ENCODE measurements at regions not wholly inside any gene's neighbourhood (a gene's known extent, or its start where the extent isn't known, plus 50 kb on each side); places are given as distances from the start of the nearest gene placed in this dataset.
"Not testable (repeated sequence)": the region's sequence is repeated elsewhere in the genome, so short reads cannot be mapped to it uniquely, and the experiment has no call there.

GRCh38 chr13:52306336-52306735 is 99.6 kb downstream of the THSD1 start:
- TF ChIP-seq, protein P1, sequence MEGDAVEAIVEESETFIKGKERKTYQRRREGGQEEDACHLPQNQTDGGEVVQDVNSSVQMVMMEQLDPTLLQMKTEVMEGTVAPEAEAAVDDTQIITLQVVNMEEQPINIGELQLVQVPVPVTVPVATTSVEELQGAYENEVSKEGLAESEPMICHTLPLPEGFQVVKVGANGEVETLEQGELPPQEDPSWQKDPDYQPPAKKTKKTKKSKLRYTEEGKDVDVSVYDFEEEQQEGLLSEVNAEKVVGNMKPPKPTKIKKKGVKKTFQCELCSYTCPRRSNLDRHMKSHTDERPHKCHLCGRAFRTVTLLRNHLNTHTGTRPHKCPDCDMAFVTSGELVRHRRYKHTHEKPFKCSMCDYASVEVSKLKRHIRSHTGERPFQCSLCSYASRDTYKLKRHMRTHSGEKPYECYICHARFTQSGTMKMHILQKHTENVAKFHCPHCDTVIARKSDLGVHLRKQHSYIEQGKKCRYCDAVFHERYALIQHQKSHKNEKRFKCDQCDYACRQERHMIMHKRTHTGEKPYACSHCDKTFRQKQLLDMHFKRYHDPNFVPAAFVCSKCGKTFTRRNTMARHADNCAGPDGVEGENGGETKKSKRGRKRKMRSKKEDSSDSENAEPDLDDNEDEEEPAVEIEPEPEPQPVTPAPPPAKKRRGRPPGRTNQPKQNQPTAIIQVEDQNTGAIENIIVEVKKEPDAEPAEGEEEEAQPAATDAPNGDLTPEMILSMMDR (IDR thresholded peaks at IDR 0.05) = not testable (repeated sequence)
- TF ChIP-seq SOX15 (CRISPR knock-in tag; IDR thresholded peaks at IDR 0.05); FOXK1 (CRISPR knock-in tag; IDR thresholded peaks at IDR 0.05); NR2C2 (CRISPR knock-in tag; IDR thresholded peaks at IDR 0.05); ZNF416 (CRISPR knock-in tag; IDR thresholded peaks at IDR 0.05); USF2 (CRISPR knock-in tag; IDR thresholded peaks at IDR 0.05); GABPB1 (CRISPR knock-in tag; IDR thresholded peaks at IDR 0.05); ESRRA (CRISPR knock-in tag; IDR thresholded peaks at IDR 0.05; ENCODE audit: borderline replicate concordance); USF1 (CRISPR knock-in tag; IDR thresholded peaks at IDR 0.05); IRF2 (CRISPR knock-in tag; IDR thresholded peaks at IDR 0.05; ENCODE audit: borderline replicate concordance, low read depth): not testable (repeated sequence)
- TF ChIP-seq, protein P2, sequence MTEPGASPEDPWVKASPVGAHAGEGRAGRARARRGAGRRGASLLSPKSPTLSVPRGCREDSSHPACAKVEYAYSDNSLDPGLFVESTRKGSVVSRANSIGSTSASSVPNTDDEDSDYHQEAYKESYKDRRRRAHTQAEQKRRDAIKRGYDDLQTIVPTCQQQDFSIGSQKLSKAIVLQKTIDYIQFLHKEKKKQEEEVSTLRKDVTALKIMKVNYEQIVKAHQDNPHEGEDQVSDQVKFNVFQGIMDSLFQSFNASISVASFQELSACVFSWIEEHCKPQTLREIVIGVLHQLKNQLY (CRISPR knock-in tag; IDR thresholded peaks at IDR 0.05) = not testable (repeated sequence)
- TF ChIP-seq, protein P3, sequence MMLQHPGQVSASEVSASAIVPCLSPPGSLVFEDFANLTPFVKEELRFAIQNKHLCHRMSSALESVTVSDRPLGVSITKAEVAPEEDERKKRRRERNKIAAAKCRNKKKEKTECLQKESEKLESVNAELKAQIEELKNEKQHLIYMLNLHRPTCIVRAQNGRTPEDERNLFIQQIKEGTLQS (CRISPR knock-in tag; conservative IDR thresholded peaks at IDR 0.05) = not testable (repeated sequence)
